Smooth muscle cell (in vitro differentiated cells): ENCODE measurements at regions not wholly inside any gene's neighbourhood (a gene's known extent, or its start where the extent isn't known, plus 50 kb on each side); places are given as distances from the start of the nearest gene placed in this dataset.

Experiments used
- DNase-seq: peaks from one replicate; lab custom pipeline; 2025; ENCODE audit not compliant: unreplicated experiment; lab: John Stamatoyannopoulos, UW
- H2AFZ ChIP-seq: fragments of 200-600 bp; sonication (generic); 2 replicates; pipeline ENCODE4 v1.6.0; 2016; ENCODE audit warnings: antibody characterized with exemption, low read depth, mild to moderate bottlenecking
- H3F3A ChIP-seq: fragments of 200-600 bp; sonication (generic); 2 replicates; pipeline ENCODE4 v1.6.0; 2017; ENCODE audit warnings: antibody characterized with exemption, low read depth
- H3K27ac ChIP-seq: fragments of 200-600 bp; sonication (generic); 2 replicates; pipeline ENCODE4 v1.5.1; 2016; ENCODE audit warnings: low read depth, mild to moderate bottlenecking
- H3K27me3 ChIP-seq: fragments of 200-600 bp; sonication (generic); 2 replicates; pipeline ENCODE4 v1.6.1; 2016; ENCODE audit warnings: low read depth, mild to moderate bottlenecking
- H3K36me3 ChIP-seq: fragments of 200-600 bp; sonication (generic); 2 replicates; pipeline ENCODE4 v1.5.1; 2016; ENCODE audit warnings: low read depth
- H3K4me1 ChIP-seq: fragments of 200-600 bp; sonication (generic); 2 replicates; pipeline ENCODE4 v1.5.1; 2016; ENCODE audit warnings: low read depth
- H3K4me2 ChIP-seq: fragments of 200-600 bp; sonication (generic); 2 replicates; pipeline ENCODE4 v1.6.0; 2016; ENCODE audit warnings: mild to moderate bottlenecking
- H3K4me3 ChIP-seq: fragments of 200-600 bp; sonication (generic); 2 replicates; pipeline ENCODE4 v1.5.1; 2016; ENCODE audit warnings: mild to moderate bottlenecking
- H3K79me2 ChIP-seq: fragments of 200-600 bp; sonication (generic); 2 replicates; pipeline ENCODE4 v1.6.0; 2016; ENCODE audit warnings: low read depth, mild to moderate bottlenecking
- H3K9ac ChIP-seq: fragments of 200-600 bp; sonication (generic); 2 replicates; pipeline ENCODE4 v1.6.0; 2016; ENCODE audit warnings: low read depth
- H3K9me3 ChIP-seq: fragments of 200-600 bp; sonication (generic); replicated peaks from 2 replicates; pipeline ENCODE4 v1.5.1; 2016; ENCODE audit warnings: low read depth
- H4K20me1 ChIP-seq: fragments of 200-600 bp; sonication (generic); 2 replicates; pipeline ENCODE4 v1.6.0; 2016; ENCODE audit warnings: low read depth
- CTCF ChIP-seq: fragments of 200-600 bp; sonication (generic); IDR thresholded peaks from 2 replicates; pipeline ENCODE4 v1.5.1; 2017; ENCODE audit warnings: borderline replicate concordance, mild to moderate bottlenecking, antibody characterized with exemption; ENCODE audit not compliant: insufficient read depth, poor library complexity, severe bottlenecking
- WGBS: methylation state at CpG from one replicate; pipeline ENCODE4 v1.1.7; 2016; ENCODE audit warnings: low lambda C conversion rate; 5-methylcytosine and 5-hydroxymethylcytosine counted together

- no peak for DNase-seq
- Histone ChIP-seq H3K4me2 (no peak overlapping the region), H3K4me3 (no peak overlapping the region), H3K27ac (no peak overlapping the region), H3K36me3 (no peaks in the 10 kb centered on the region), H3K79me2 (no peaks in the 10 kb centered on the region), H3F3A (no peaks in the 10 kb centered on the region), H4K20me1 (no peaks in the 10 kb centered on the region), H3K4me1 (no peaks in the 10 kb centered on the region), H3K9me3 (no peaks in the 10 kb centered on the region), H3K9ac (no peak overlapping the region), H2AFZ (no peak overlapping the region), H3K27me3 (no peaks in the 10 kb centered on the region)
- TF ChIP-seq CTCF = no peak
- WGBS = 83% methylated on average over 6 of the region's 6 CpGs
Measured at GRCh38 chr22:47901911-47902310, 1139.5 kb downstream of the TBC1D22A start.

GRCh38 chr22:47899894-47900293 is 1137.4 kb downstream of the TBC1D22A start:
- Histone ChIP-seq H3K4me3 (no peak overlapping the region), H3K4me2 (no peak overlapping the region), H3K9ac (no peak overlapping the region), H2AFZ (no peak overlapping the region), H3K9me3 (no peaks in the 10 kb centered on the region), H3K27me3 (no peaks in the 10 kb centered on the region), H3F3A (no peaks in the 10 kb centered on the region), H4K20me1 (no peaks in the 10 kb centered on the region), H3K4me1 (no peaks in the 10 kb centered on the region), H3K36me3 (no peaks in the 10 kb centered on the region), H3K79me2 (no peaks in the 10 kb centered on the region), H3K27ac (no peak overlapping the region)
- WGBS = 88% methylated on average over 8 of the region's 8 CpGs
- no peak for DNase-seq
- no peak for TF ChIP-seq CTCF

GRCh38 chr22:47898946-47899345 is 1136.5 kb downstream of the TBC1D22A start:
- H3K36me3 ChIP-seq = no peaks in the 10 kb centered on the region
- no peaks in the 10 kb centered on the region for H3K4me1 ChIP-seq
- TF ChIP-seq CTCF = no peak
- WGBS = 71% methylated on average over 3 of the region's 3 CpGs
- H3F3A ChIP-seq = no peaks in the 10 kb centered on the region
- H3K9ac ChIP-seq = no peak overlapping the region
- no peak overlapping the region for H3K4me2 ChIP-seq
- no peaks in the 10 kb centered on the region for H3K27me3 ChIP-seq
- DNase-seq = no peak
- no peak overlapping the region for H2AFZ ChIP-seq
- H4K20me1 ChIP-seq = no peaks in the 10 kb centered on the region
- H3K79me2 ChIP-seq = no peaks in the 10 kb centered on the region
- H3K9me3 ChIP-seq = no peaks in the 10 kb centered on the region
- H3K27ac ChIP-seq = no peak overlapping the region
- H3K4me3 ChIP-seq = no peak overlapping the region

GRCh38 chr22:47891609-47892008 is 1129.2 kb downstream of the TBC1D22A start:
- H3K4me3 ChIP-seq = no peak overlapping the region
- no peaks in the 10 kb centered on the region for H3K36me3 ChIP-seq
- 82% methylated on average over 6 of the region's 6 CpGs for WGBS
- no peaks in the 10 kb centered on the region for H3F3A ChIP-seq
- no peaks in the 10 kb centered on the region for H4K20me1 ChIP-seq
- no peak overlapping the region for H3K27ac ChIP-seq
- no peaks in the 10 kb centered on the region for H3K9me3 ChIP-seq
- H3K9ac ChIP-seq = no peak overlapping the region
- no peak overlapping the region for H3K4me2 ChIP-seq
- TF ChIP-seq CTCF = no peak
- H3K4me1 ChIP-seq = no peaks in the 10 kb centered on the region
- H3K79me2 ChIP-seq = no peaks in the 10 kb centered on the region
- no peaks in the 10 kb centered on the region for H3K27me3 ChIP-seq
- H2AFZ ChIP-seq = no peak overlapping the region
- DNase-seq = no peak
